ENCODE measurements at regions not wholly inside any gene's neighbourhood (a gene's known extent, or its start where the extent isn't known, plus 50 kb on each side); places are given as distances from the start of the nearest gene placed in this dataset.

DNA sequence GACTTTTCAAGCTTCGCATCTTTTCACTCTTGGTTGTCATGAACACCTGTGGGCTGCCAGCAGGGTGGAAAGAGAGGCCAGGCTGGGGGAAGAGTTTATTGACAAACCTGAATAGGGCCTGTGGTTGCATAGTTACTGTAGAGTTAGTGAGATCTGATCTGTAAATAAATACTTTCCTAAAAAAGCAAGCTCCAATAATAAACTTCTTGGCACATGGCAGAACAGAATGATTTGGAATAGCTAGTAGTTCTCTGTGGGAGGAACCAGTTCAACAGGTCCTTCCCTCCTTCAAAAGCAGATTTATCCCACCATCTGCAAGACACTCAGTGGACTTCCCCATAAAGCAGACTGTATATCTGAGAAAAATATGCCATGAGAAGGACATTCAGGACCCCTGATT is 445.0 kb downstream of the HACE1 start:
- in situ Hi-C loops (cut with HindIII; ENCODE audit: low pct_unique_long_range_greater_than_20kb, low sequenced_read_pairs): no loop called here
- no peak for DNase-seq (ENCODE audit: low read depth, low spot score)

DNA sequence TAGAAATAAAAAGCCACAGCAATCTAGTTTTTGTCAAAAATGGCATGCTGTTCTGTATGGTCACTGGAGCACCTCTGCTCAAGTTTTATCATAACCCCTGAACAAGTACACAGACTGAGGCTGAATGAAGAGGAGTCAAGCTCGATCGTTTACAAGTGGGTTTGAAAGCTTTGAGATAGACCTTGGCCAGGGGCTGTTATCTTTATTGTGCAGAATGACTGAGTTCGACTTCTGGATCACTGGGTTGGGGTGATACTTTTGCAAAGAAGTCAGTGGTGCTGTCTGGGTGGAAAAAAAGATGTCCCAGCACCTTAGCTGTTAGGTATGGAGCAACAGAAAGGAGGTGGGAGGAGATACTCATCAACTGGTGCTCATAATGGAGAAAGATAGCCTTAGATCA is 446.0 kb downstream of the HACE1 start:
- in situ Hi-C loops (cut with HindIII; ENCODE audit: low pct_unique_long_range_greater_than_20kb, low sequenced_read_pairs): no loop called here
- DNase-seq (ENCODE audit: low read depth, low spot score): no peak

DNA sequence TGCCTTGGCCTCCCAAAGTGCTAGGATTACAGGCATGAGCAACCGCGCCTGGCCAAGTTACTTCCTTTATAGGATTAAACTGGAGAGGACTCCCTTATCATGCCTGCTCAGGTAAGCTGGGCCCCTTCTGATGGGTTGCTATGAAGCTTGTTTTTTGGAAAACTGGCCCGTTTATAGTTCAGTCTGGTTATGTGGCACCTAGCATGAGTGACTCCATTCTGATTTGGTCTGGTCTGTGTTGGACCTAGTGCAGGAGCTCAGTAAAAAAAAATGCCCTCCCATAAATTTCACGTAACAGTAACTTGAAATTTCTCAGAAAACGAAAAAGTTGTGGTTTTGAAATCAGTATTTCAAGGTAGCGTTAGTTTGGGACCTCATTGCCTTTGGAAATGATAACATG is 448.4 kb downstream of the HACE1 start:
- no peak for DNase-seq (ENCODE audit: low read depth, low spot score)
- in situ Hi-C loops (cut with HindIII; ENCODE audit: low pct_unique_long_range_greater_than_20kb, low sequenced_read_pairs): no loop called here

DNA sequence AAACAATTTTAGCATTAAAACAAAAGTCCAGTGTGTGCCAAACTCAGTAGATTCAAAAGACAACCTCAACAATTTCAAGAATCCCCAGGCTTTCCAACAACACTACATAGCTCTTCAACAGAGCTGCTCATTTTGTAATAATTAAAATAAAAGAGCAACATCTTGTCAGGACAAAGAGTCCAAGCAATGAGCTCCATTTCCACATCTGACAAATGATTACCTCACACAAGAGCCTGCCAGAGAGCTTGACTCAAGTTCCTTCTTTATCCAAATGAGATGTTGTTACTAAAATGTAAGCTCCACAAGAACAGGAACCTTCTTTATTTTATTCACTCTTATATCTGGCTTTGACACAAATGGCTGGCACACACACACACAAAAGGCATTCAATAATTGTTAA is 449.8 kb downstream of the HACE1 start:
- in situ Hi-C loops (cut with HindIII; ENCODE audit: low pct_unique_long_range_greater_than_20kb, low sequenced_read_pairs): no loop called here
- DNase-seq (ENCODE audit: low read depth, low spot score): no peak

DNA sequence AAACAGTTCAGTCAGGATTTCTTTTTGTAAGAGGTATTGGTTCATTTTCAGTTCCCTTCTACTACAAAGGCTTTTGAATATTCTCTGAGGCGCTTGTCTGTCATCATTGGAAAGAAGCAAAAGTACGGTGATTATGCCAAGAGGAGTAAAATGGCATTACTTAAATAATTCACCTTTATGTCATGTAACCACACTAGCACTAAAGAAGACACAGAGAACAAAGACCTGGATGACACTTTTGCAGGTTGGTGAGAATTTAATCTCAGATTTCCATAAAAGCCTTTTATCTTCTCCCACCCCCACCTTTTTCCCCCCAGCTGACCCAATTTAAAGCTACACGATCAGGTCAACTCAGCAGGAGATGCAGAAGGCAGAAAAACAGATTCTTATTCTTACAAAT is 451.8 kb downstream of the HACE1 start:
- in situ Hi-C loops (cut with HindIII; ENCODE audit: low pct_unique_long_range_greater_than_20kb, low sequenced_read_pairs): no loop called here
- DNase-seq (ENCODE audit: low read depth, low spot score): no peak

DNA sequence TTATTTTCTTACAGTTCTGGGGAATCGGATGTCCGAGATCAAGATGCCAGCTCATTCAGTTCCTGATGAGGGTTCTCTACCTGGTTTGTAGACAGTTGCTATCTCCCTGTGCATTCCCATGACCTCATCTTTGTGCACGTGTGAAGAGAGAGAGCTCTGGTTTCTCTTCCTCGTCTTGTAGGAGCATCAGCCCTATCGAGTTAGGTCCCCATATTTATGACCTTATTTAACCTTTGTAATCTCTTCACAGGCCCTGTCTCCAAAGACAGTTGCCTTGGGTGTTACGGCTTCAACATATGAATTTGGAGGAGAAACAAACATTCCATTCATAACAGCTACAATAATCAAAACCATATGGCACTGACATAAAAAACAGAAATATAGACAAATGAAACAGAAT is 455.3 kb downstream of the HACE1 start:
- in situ Hi-C loops (cut with HindIII; ENCODE audit: low pct_unique_long_range_greater_than_20kb, low sequenced_read_pairs): no loop called here
- no peak for DNase-seq (ENCODE audit: low read depth, low spot score)

DNA sequence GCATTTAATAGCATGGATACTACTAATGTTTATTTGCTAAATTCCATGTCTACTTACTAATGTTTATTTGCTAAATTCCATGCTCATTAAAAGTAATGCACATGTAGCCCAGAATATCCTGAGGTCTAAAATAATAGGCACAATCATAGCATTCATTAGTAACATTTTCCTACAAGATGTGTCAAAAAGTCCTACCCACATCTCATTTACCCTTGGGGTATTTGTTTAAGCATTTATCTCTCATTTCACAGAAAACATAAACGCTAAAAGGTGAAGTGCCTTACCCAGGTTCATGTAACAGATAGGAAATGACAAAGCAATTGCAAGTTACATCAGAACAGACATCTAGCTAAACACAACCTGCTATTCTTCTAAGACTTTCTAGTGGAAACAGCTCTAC is 457.1 kb downstream of the HACE1 start:
- in situ Hi-C loops (cut with HindIII; ENCODE audit: low pct_unique_long_range_greater_than_20kb, low sequenced_read_pairs): no loop called here
- no peak for DNase-seq (ENCODE audit: low read depth, low spot score)

DNA sequence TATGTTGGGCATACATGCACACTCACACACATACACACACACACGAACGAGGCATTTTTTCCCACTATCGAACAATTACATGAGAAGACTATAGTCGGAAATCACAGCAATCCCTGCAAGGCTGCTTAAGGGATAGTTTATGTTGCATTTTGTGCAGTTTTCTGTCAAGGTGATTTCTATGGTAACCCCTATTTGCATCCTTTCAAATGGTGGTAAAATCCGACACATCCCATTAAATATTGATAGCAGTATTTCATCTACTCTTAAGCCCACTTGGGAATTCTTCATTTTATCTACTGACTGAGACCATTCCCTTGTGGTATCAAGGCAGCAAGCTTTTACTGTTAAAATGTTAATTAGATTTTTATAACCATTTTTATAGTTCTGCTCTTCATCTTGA is 457.8 kb downstream of the HACE1 start:
- DNase-seq (ENCODE audit: low read depth, low spot score): no peak
- in situ Hi-C loops (cut with HindIII; ENCODE audit: low pct_unique_long_range_greater_than_20kb, low sequenced_read_pairs): no loop called here

DNA sequence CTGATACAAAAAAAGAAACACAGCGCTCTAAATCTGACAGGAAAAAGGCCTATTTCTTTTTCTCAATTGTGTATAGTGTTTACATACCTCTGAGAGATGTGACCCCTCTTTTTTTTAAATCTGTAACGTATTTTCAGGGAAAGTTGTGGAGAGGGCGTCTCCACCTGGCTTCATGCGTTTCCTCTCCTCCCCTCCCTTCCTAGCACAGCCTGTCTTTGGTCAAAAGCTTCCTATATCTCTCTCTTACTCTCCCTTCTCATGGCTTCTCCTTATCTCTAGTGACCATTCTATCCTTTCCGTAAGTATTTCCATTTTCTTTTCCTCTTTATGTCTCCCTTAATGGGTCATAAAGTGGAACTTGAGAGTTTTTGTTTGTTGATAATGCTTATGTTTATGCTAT is 458.9 kb downstream of the HACE1 start:
- in situ Hi-C loops (cut with HindIII; ENCODE audit: low pct_unique_long_range_greater_than_20kb, low sequenced_read_pairs): no loop called here

DNA sequence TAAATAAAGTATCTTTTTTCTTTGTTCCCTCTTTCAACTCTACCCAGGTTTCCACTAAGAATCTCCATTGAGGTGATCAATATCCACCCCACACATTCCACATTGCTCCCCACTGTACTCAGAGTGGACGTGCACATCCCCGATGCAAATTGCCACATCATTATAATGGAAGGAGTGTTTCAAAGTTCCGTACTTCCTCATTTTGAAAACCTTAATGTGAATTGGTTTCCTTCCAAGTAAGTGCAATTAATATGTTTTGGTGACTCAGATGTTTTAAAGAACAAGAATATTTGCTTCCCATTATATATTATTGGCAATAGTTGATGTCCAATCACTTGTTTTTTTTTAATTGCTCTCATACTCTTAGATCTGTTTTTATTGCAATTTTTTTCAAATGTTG is 463.6 kb downstream of the HACE1 start:
- in situ Hi-C loops (cut with HindIII; ENCODE audit: low pct_unique_long_range_greater_than_20kb, low sequenced_read_pairs): no loop called here
- DNase-seq (ENCODE audit: low read depth, low spot score): no peak

More for the DNA sequence above, 458.9 kb downstream of the HACE1 start:
- no peak for DNase-seq (ENCODE audit: low read depth, low spot score)

DNA sequence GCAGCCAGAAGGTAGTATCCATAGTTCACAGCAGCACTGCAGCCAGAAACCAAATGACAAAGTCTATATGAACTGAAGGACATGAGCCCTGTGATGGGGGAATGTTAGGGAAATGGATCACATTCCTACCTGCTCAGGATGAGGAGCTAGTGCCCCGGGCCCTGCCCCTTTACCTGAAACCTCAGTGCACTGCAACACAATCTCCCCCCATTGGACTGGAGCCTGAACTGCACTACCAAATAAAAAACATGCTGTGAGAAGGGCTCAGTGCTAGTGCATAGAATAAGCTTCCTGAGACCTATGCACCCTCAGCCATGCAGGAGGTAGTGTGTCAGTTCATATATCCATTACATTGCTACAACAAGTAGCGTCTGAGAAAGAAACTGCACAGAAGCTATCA is 477.8 kb downstream of the HACE1 start:
- in situ Hi-C loops (cut with HindIII; ENCODE audit: low pct_unique_long_range_greater_than_20kb, low sequenced_read_pairs): no loop called here
- no peak for DNase-seq (ENCODE audit: low read depth, low spot score)

DNA sequence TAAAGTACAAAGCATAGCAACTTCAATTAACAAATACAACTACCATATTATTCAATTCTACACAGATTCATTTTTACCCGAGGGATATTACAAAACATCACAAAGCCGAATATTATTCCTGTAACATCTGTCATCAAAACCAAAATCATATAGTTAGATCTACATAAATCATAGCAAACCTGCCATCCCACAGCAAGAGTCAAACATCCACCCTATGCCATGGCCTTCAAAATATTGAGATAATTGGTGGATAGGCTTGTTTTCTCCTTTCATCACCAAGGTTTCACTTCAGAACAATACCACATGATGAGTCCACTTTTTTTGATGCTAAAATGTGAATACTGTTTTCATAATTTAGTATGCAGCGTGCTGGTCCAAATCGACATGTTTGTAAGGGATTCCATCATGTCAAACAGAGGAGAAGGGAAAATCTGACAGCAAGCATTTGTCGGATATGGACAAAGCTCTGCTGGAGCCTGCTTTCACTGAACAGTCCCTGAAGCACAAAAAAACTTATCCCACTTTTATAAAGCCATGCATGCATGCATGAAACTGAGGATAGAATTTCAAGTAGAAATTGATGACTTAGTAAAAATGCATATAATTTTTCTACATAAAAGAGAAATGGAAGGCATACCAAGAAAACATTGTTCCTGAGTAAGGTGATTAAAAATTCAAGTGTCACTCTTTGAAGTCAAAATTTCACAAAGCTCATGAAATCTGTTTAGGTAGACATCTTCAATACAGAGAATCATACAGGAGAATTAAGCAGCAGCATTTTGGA is 494.1 kb downstream of the HACE1 start:
- DNase-seq (ENCODE audit: low read depth, low spot score): no peak
- in situ Hi-C loops (cut with HindIII; ENCODE audit: low pct_unique_long_range_greater_than_20kb, low sequenced_read_pairs): no loop called here

DNA sequence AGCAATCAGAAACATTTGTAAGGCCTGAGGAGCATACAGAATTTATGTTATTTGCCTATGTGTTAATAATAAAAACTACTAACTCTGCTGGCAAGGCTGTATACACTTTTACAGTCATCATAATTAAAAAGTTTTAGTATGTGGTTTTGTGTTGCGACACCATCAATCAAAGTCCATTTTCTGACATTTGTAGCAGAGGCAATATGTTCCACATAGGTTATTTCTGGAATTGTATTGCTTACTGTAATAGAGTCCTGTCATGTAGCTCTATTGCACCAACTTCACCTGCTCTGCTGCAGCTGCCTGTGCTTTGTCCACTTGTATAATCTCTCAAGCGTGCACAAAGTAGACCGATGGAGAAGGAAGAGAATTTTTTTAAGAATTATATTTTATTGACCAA is 501.8 kb downstream of the HACE1 start:
- in situ Hi-C loops (cut with HindIII; ENCODE audit: low pct_unique_long_range_greater_than_20kb, low sequenced_read_pairs): no loop called here

DNA sequence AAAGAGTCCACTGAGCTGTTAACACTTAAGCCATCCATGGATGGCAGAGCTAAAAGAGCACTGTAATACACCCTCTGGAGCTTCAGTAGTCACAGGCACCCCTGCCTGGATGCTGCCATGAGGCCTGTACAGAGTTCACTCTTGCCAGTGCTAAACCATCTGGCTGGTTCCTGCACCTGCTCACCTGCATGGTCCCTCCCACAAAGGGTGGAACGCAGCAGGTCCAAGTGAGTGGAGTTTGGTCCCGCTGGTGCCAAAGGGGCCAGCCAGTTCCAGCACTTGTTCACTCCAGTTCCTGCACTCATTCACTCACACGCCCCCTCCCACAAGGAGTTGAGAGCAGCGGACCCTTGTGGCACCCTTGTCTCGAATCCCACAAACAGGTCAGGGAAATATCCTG is 503.5 kb downstream of the HACE1 start:
- in situ Hi-C loops (cut with HindIII; ENCODE audit: low pct_unique_long_range_greater_than_20kb, low sequenced_read_pairs): no loop called here
- DNase-seq (ENCODE audit: low read depth, low spot score): no peak

More for the DNA sequence above, 501.8 kb downstream of the HACE1 start:
- DNase-seq (ENCODE audit: low read depth, low spot score): no peak

DNA sequence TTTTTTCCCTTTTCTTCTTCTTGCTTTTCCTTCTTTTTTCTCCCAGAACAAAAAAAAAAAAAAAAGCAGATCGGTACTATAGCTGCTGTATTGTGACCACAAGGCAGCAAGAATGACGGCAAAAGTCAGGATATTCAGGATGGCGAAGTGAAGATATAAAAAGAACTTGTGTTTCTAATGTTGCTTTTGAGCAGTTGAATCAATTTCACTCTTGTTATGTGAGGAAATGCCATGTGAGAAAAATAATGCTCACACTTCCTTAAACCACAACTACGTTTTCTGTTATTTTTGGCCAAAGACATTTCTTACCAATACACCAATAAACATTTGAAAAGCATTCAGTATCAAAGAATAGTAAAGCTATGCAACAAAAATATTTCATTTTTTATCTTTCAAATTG is 510.5 kb downstream of the HACE1 start:
- in situ Hi-C loops (cut with HindIII; ENCODE audit: low pct_unique_long_range_greater_than_20kb, low sequenced_read_pairs): no loop called here
- peak; percentile 46 for DNase-seq (ENCODE audit: low read depth, low spot score)

DNA sequence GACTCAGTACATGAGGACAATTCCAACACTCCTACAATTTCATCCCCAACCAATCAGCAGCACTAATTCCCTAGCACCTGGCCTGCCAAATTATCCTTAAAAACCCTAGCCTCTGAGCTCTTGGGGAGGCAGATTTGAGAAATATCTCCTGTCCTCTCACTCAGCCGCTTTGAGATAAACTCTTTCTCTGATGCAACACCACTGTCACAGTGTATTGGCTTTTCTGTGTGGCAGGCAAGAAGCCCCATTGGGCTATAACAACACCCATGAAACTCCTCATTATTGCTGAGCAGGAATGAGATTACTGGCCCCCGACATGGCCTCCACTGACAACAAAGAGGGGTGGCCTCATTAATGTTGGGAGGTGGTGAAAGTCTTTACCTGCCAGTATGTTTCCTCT is 515.5 kb downstream of the HACE1 start:
- in situ Hi-C loops (cut with HindIII; ENCODE audit: low pct_unique_long_range_greater_than_20kb, low sequenced_read_pairs): no loop called here

DNA sequence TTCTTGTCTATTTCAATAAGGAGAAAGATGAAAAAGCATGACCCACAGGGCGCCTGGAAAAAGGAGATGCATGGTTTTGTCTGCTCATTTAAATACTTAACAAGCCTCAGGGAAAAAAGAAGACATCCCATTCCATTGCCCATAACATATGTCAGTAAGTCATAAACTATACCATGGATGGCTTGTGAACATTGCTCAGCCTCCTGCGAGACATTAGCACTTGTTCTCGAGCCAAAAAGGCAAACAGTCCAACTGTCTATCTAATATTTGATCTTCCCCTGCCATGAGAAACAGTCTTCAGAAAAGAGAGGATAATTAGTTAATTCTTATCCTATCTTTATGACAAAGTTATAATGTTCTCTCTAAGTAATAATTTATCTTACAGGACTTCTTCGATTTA is 527.4 kb downstream of the HACE1 start:
- DNase-seq (ENCODE audit: low read depth, low spot score): no peak
- in situ Hi-C loops (cut with HindIII; ENCODE audit: low pct_unique_long_range_greater_than_20kb, low sequenced_read_pairs): no loop called here

More for the DNA sequence above, 515.5 kb downstream of the HACE1 start:
- DNase-seq (ENCODE audit: low read depth, low spot score): no peak

DNA sequence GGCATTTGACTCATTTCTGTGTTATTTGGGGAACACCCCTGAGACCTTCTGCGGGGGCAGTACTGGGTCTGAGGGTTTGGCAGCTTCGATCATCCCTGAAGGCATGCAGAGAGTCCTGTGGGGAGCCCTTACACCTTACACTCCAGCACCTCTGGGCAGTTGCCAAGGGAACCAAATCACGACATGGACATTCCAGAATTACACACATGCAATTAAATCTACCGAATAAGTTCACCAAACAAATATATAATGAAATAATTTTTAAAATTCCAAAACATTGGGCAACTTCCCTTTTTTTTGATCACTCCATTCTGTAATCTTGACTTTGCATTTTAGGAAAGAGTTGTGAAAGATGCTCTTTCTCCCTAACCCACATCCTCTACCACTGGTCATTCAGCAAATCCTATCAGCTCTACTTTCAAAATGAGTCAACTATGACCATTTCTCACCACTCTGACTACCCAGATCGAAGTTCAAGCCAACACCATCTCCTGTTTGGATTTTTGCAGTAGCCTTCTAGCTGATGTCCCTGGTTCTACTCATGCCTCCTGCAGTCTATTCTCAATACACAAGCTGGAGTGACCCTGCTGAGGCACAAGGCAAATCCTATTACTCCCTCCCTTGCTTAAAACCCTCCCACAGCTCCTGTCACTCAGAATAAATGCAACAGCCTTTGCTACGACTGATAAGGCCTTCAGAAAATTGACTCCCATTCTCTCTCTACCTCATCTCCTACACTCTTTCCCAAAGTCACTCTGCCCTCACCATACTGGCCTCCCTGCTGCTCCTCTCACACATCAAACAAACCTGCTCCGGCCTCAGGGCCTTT is 533.3 kb downstream of the HACE1 start:
- no peak for DNase-seq (ENCODE audit: low read depth, low spot score)
- in situ Hi-C loops (cut with HindIII; ENCODE audit: low pct_unique_long_range_greater_than_20kb, low sequenced_read_pairs): no loop called here

Data from SK-MEL-5 (cell line).